IMR-90 (cell line): ENCODE measurements at regions not wholly inside any gene's neighbourhood (a gene's known extent, or its start where the extent isn't known, plus 50 kb on each side); places are given as distances from the start of the nearest gene placed in this dataset.

ENCODE experiments used
- ATAC-seq: fragments of 200-7000 bp; cut with Tn5 transposase; 2 replicates; pipeline ENCODE4 v1.9.1; 2020; ENCODE audit warnings: low read depth, mild to moderate bottlenecking, moderate library complexity
- BruUV-seq: library from RNA; stranded (reverse); fragments of 400-500 nt; replicated peaks from 2 replicates; lab custom pipeline; 2021; lab: Mats Ljungman, UMichigan
- CTCF ChIA-PET: fragments of 300-600 bp; formaldehyde crosslinking; extraction: SDS; loops from one replicate; lab custom pipeline; 2021; ENCODE audit warnings: antibody characterized with exemption; lab: Yijun Ruan, JAX
- POLR2A ChIA-PET: fragments of 300-600 bp; sonication (Branson Sonifier 250); formaldehyde crosslinking; loops from one replicate; lab custom pipeline; 2022; ENCODE audit warnings: antibody characterized with exemption; ENCODE audit not compliant: unreplicated experiment; lab: Charles Lee
- DNase-seq: peaks from one replicate; pipeline ENCODE4 v3.0.0; 2013
- H2AFZ ChIP-seq: replicated peaks from 2 replicates; pipeline ENCODE3; 2013; ENCODE audit warnings: low read length, mild to moderate bottlenecking; ENCODE audit not compliant: poor library complexity
- H2AK5ac ChIP-seq: 2 replicates; pipeline ENCODE4 v1.6.1; 2013; ENCODE audit warnings: low read depth, low read length, inconsistent platforms
- H2AK9ac ChIP-seq: replicated peaks from 2 replicates; pipeline ENCODE3; 2013; ENCODE audit warnings: mild to moderate bottlenecking, low read depth, low read length, moderate library complexity; ENCODE audit not compliant: poor library complexity
- H2BK120ac ChIP-seq: 2 replicates; pipeline ENCODE4 v1.6.1; 2013; ENCODE audit warnings: low read depth, low read length, inconsistent platforms
- H2BK15ac ChIP-seq: 3 replicates; pipeline ENCODE4 v1.6.1; 2013; ENCODE audit warnings: low read depth, low read length, inconsistent platforms
- H2BK20ac ChIP-seq: 2 replicates; pipeline ENCODE4 v1.6.1; 2013; ENCODE audit warnings: low read depth, mild to moderate bottlenecking, inconsistent platforms, low read length, moderate library complexity
- H2BK5ac ChIP-seq: 2 replicates; pipeline ENCODE4 v1.6.1; 2013; ENCODE audit warnings: mild to moderate bottlenecking, low read depth, low read length, inconsistent platforms; ENCODE audit not compliant: poor library complexity, severe bottlenecking
- H3K14ac ChIP-seq: replicated peaks from 2 replicates; pipeline ENCODE4 v1.6.1; 2013; ENCODE audit warnings: low read depth, low read length, inconsistent platforms
- H3K18ac ChIP-seq: 2 replicates; pipeline ENCODE4 v1.6.1; 2013; ENCODE audit warnings: low read depth, low read length, control low read depth
- H3K23ac ChIP-seq: 2 replicates; pipeline ENCODE4 v1.6.1; 2013; ENCODE audit warnings: low read depth, low read length, inconsistent platforms
- H3K27ac ChIP-seq: 2 replicates; pipeline ENCODE4 v1.5.1; 2013; ENCODE audit warnings: mild to moderate bottlenecking, control low read depth, low read length; ENCODE audit not compliant: insufficient read depth
- H3K27me3 ChIP-seq: 2 replicates; pipeline ENCODE4 v1.6.1; 2013; ENCODE audit warnings: low read length; ENCODE audit not compliant: control insufficient read depth, insufficient read depth
- H3K36me3 ChIP-seq: 2 replicates; pipeline ENCODE4 v1.6.1; 2013; ENCODE audit warnings: low read length, mixed read lengths; ENCODE audit not compliant: control insufficient read depth, insufficient read depth
- H3K4ac ChIP-seq: 2 replicates; pipeline ENCODE4 v1.6.1; 2013; ENCODE audit warnings: low read depth, low read length, inconsistent platforms
- H3K4me1 ChIP-seq: 2 replicates; pipeline ENCODE4 v1.6.1; 2013; ENCODE audit warnings: low read length, mixed read lengths; ENCODE audit not compliant: control insufficient read depth, insufficient read depth
- H3K4me2 ChIP-seq: 2 replicates; pipeline ENCODE4 v1.6.1; 2013; ENCODE audit warnings: low read depth, mild to moderate bottlenecking, control low read depth, low read length, moderate library complexity
- H3K4me3 ChIP-seq: 2 replicates; pipeline ENCODE4 v1.5.1; 2013; ENCODE audit warnings: low read depth, mild to moderate bottlenecking, control low read depth, low read length, moderate library complexity; ENCODE audit not compliant: insufficient read depth
- H3K56ac ChIP-seq: 2 replicates; pipeline ENCODE4 v1.6.1; 2013; ENCODE audit warnings: low read length, inconsistent platforms; ENCODE audit not compliant: insufficient read depth; ENCODE audit errors: extremely low read depth
- H3K79me1 ChIP-seq, 2 experiments: 2 replicates each; pipeline ENCODE4 v1.6.1; 2013; ENCODE audit warnings: low read length in 2 of 2, inconsistent platforms in 1 of 2, low read depth in 1 of 2
- H3K9ac ChIP-seq: 2 replicates; pipeline ENCODE4 v1.6.1; 2013; ENCODE audit warnings: low read depth, low read length, control low read depth
- H3K9me1 ChIP-seq: 2 replicates; pipeline ENCODE4 v1.6.1; 2013; ENCODE audit warnings: low read length, inconsistent platforms; ENCODE audit not compliant: insufficient read depth
- H3K9me3 ChIP-seq: 2 replicates; pipeline ENCODE4 v1.6.1; 2013; ENCODE audit warnings: low read length; ENCODE audit not compliant: control insufficient read depth, insufficient read depth
- H4K20me1 ChIP-seq: 2 replicates; pipeline ENCODE4 v1.6.1; 2013; ENCODE audit warnings: low read length, inconsistent platforms; ENCODE audit not compliant: insufficient read depth
- H4K5ac ChIP-seq: 2 replicates; pipeline ENCODE4 v1.6.1; 2013; ENCODE audit warnings: mild to moderate bottlenecking, low read depth, low read length, control low read depth
- H4K8ac ChIP-seq, 2 experiments: 2 replicates each; pipeline ENCODE4 v1.6.1; 2013; ENCODE audit warnings: low read depth in 2 of 2, low read length in 2 of 2, control low read depth in 1 of 2, inconsistent platforms in 1 of 2
- H4K91ac ChIP-seq: 2 replicates; pipeline ENCODE4 v1.6.1; 2013; ENCODE audit warnings: low read depth, low read length, inconsistent platforms; ENCODE audit not compliant: insufficient read depth
- CEBPB ChIP-seq: IDR thresholded peaks from 2 replicates; pipeline ENCODE4 v1.6.1; 2012; ENCODE audit warnings: low read depth, low read length, improper control_type of control experiment
- CHD1 ChIP-seq: IDR thresholded peaks from 2 replicates; pipeline ENCODE4 v1.6.1; 2012; ENCODE audit warnings: low read depth, low read length, improper control_type of control experiment
- FOS ChIP-seq: fragments of 150-350 bp; IDR thresholded peaks from 2 replicates; pipeline ENCODE4 v1.6.1; 2016; ENCODE audit warnings: low read depth, low read length
- MAZ ChIP-seq: IDR thresholded peaks from 2 replicates; pipeline ENCODE4 v1.6.1; 2012; ENCODE audit warnings: low read depth, mild to moderate bottlenecking, low read length, improper control_type of control experiment, moderate library complexity, borderline replicate concordance
- MXI1 ChIP-seq: IDR thresholded peaks from 2 replicates; pipeline ENCODE4 v1.6.1; 2012; ENCODE audit warnings: low read depth, mild to moderate bottlenecking, low read length, moderate library complexity, borderline replicate concordance
- NFE2L2 ChIP-seq: fragments of 150-350 bp; IDR thresholded peaks from 2 replicates; pipeline ENCODE4 v1.6.1; 2016; ENCODE audit warnings: low read depth, mild to moderate bottlenecking, low read length
- POLR2A ChIP-seq: IDR thresholded peaks from 2 replicates; pipeline ENCODE4 v1.6.1; 2012; ENCODE audit warnings: mild to moderate bottlenecking, low read depth, low read length
- RAD21 ChIP-seq: IDR thresholded peaks from 2 replicates; pipeline ENCODE4 v1.6.1; 2012; ENCODE audit warnings: low read length, improper control_type of control experiment
- RCOR1 ChIP-seq: IDR thresholded peaks from 2 replicates; pipeline ENCODE4 v1.6.1; 2012; ENCODE audit warnings: mild to moderate bottlenecking, low read length, improper control_type of control experiment; ENCODE audit not compliant: insufficient replicate concordance
- SMC3 ChIP-seq: fragments of 150-350 bp; IDR thresholded peaks from 2 replicates; pipeline ENCODE4 v1.6.1; 2016; ENCODE audit warnings: low read depth, mild to moderate bottlenecking, antibody characterized with exemption, low read length, moderate library complexity
- dilution Hi-C: fragments of 300-500 bp; cut with HindIII; formaldehyde crosslinking; loops from one replicate; pipeline ENCODE4 v1.14.3; 2018; ENCODE audit warnings: low sequenced_read_pairs; ENCODE audit not compliant: unreplicated experiment
- in situ Hi-C: fragments of 300-500 bp; cut with MboI; formaldehyde crosslinking; loops from 3 replicates; pipeline ENCODE4 v1.14.3; 2019; ENCODE audit warnings: low sequenced_read_pairs, inconsistent platforms, mixed read lengths
- intact Hi-C: fragments of 100-400 bp; cut with micrococcal nuclease; formaldehyde crosslinking; loops from 2 replicates; pipeline ENCODE4 v1.10.0; 2022

DNA sequence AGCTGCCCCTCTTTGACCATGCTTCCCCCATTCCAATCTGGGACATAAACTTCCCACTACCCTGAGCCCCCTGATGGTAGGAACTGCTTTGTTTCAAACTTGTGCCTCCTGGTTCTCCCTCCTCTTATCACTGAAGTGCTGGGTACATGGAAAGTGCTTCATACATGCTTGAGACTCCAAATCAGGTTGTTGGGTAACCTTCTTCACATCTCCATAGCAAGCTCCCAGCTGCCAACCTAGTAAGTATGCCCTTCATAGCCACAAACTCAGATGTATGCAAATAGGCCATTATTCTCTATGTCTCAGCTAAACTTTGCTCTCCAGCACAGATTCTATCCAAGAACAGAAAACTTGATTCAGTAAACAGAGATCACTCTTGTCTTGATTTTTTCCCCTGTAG is 310.6 kb upstream of the IRX3 start:
- Histone ChIP-seq H2BK120ac (no peak overlapping the region), H3K79me1 (no peaks in the 10 kb centered on the region), H3K14ac (no peak overlapping the region), H2AK5ac (no peak overlapping the region), H2BK15ac (no peak overlapping the region), H2AFZ (no peak overlapping the region), H3K9me3 (peaks cover 1% of the 10 kb centered on the region; the same call in 1 of the 2 replicates), H3K23ac (no peak overlapping the region), H2BK20ac (no peak overlapping the region), H4K91ac (no peak overlapping the region), H3K4me2 (no peak overlapping the region), H3K9ac (no peak overlapping the region), H3K4ac (no peak overlapping the region), H4K20me1 (no peaks in the 10 kb centered on the region), H2BK5ac (no peak overlapping the region), H4K5ac (no peak overlapping the region), H3K36me3 (no peaks in the 10 kb centered on the region), H3K27me3 (no peaks in the 10 kb centered on the region), H3K56ac (no peak overlapping the region), H3K4me1 (no peaks in the 10 kb centered on the region), H2AK9ac (no peak overlapping the region), H3K18ac (no peak overlapping the region), H3K4me3 (no peak overlapping the region), H3K27ac (no peak overlapping the region), H4K8ac (no peak overlapping the region), H3K9me1 (no peaks in the 10 kb centered on the region)
- no peak for TF ChIP-seq RCOR1
- no peak for TF ChIP-seq POLR2A
- no peak for TF ChIP-seq CHD1
- no peak for TF ChIP-seq MAZ
- no peak for TF ChIP-seq MXI1
- no peak for TF ChIP-seq CEBPB
- no peak for TF ChIP-seq FOS
- no peak for TF ChIP-seq NFE2L2
- TF ChIP-seq SMC3 = no peak
- TF ChIP-seq RAD21 = no peak
- ATAC-seq (no peak), DNase-seq (no peak)
- in situ Hi-C loops (no loop called here), intact Hi-C loops (no loop called here), dilution Hi-C loops (no loop called here)
- no TSS peak for BruUV-seq
- ChIA-PET POLR2A (interaction anchor here (0.6 kb wide), 1 partner anchor 955 kb away, joined by 6 read pairs; no protein-coding TSS in a partner anchor), CTCF (no interaction called here)
